HUDEP-2 (cell line): ENCODE measurements at regions not wholly inside any gene's neighbourhood (a gene's known extent, or its start where the extent isn't known, plus 50 kb on each side); places are given as distances from the start of the nearest gene placed in this dataset.
"Not testable (repeated sequence)": the region's sequence is repeated elsewhere in the genome, so short reads cannot be mapped to it uniquely, and the experiment has no call there.

Experiments used
- DNase-seq, 76 experiments: peaks; one replicate each; lab custom pipeline; 2025; ENCODE audit not compliant: unreplicated experiment in 76 of 76; lab: John Stamatoyannopoulos, UW

GRCh38 chr10:46095943-46096342 lies 49.9 kb upstream of the MSMB start:
- DNase-seq: not testable (repeated sequence)

GRCh38 chr10:46096446-46096845 lies 50.4 kb upstream of the MSMB start:
- DNase-seq: no peak

GRCh38 chr10:46096909-46097575 lies 51.0 kb upstream of the MSMB start:
- DNase-seq: no peak

DNA sequence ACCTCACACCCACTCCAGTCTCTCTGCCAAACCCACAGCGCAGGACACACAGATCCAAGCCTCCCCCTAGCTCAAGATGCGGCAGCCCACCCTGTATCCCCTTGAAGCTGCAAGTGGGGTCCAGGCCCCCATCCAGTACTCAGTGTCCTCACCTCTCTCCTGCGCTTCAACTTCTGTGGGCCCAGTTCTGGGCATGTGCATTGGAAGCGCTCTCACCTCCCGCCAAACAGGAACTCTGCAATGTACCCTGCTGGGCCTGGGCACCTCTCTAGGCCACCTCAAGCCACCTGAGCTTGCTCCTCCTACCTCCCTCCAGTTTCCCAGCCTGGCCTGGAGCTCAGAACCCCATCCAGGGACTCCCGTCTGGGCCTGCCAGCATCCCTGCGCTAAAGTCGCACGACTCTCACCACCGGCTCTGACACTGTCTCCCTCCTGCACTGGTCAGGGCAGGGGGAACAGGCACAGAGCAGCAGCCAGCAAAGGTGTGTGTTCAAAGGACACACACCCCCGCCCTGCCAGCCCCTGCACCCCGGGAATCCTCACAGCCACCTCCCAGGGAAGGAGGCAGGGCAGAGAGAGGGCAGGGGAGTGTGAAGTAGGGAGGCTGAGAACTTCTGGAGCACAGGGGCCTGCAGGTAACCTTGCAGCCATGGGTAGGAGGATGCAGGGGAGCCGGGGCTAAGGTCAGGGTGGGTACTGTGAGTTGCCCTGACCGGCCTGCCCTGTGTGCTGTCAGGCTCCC lies 51.7 kb upstream of the MSMB start:
- no peak for DNase-seq

GRCh38 chr10:46098386-46098785 lies 52.3 kb upstream of the MSMB start:
- no peak for DNase-seq

- not testable (repeated sequence) for DNase-seq
Measured at GRCh38 chr10:46098925-46099324, 52.9 kb upstream of the MSMB start.

DNA sequence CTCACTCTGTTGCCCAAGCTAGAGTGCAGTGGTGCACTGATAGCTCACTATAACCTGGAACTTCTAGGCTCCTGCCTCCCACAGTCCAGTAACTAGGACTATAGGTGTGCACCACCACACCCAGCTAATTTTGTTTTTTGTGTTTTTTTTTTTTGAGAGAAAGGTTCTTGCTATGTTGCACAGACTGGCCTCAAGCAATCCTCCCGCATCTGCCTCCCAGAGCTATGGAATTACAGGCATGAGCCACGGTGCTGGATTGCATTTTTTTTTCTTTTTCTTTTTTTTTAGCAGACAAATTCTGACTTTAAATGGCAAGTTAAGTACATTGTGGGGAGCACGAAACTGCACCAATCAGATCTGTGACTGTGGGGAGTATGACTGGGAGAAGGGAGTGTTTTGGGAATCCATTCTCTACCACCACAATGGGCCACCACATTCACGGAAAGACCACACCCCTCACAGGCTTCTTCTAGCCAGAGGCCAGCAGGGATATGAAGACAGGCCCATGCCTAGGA lies 58.1 kb upstream of the MSMB start:
- no peak for DNase-seq

DNA sequence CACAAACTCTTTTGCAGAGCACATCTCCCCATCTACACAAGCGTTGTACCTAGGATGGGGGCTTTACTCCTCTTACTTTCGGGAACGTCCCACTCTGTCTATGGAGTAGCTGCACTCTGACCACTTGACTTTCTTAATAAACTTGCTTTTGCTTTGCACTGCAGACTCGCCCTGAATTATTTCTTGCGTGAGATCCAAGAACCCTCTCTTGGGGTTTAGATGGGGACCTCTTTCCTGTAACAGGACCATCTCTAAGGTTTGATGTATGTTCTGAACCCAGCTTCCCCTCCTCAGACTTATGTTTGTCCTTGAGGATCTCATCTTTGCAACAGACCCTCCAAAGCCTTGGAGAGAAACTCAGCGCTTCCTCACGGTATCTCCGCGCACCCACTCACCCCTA lies 59.3 kb upstream of the MSMB start:
- not testable (repeated sequence) for DNase-seq

DNA sequence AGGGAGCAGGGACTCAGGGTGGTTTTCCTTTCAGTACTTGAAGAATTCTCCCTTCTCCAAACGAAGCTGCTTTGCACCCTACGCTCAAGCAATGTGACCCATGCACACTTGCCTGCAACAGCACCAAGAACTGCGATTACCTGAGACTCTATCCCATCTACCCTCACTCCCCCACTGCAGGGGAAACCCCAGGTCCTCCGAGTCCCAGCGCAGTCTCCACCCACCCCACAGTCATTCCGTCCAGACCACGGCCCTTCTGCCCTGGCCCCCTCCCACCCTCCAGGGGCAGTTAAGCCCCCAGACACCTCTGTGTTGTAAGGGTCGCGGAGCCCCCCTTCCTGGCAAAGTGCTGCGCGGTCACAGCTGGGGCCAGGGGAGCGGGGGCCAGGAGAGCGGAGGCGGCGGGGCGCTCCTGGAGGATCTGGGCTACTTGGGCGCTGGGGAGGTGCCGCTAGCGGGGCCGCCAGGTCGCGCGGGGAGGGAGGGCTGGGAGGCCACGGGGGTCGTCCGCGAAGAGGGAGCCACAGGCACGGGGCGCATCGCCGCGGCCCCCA lies 59.9 kb upstream of the MSMB start:
- DNase-seq: not testable (repeated sequence)

DNA sequence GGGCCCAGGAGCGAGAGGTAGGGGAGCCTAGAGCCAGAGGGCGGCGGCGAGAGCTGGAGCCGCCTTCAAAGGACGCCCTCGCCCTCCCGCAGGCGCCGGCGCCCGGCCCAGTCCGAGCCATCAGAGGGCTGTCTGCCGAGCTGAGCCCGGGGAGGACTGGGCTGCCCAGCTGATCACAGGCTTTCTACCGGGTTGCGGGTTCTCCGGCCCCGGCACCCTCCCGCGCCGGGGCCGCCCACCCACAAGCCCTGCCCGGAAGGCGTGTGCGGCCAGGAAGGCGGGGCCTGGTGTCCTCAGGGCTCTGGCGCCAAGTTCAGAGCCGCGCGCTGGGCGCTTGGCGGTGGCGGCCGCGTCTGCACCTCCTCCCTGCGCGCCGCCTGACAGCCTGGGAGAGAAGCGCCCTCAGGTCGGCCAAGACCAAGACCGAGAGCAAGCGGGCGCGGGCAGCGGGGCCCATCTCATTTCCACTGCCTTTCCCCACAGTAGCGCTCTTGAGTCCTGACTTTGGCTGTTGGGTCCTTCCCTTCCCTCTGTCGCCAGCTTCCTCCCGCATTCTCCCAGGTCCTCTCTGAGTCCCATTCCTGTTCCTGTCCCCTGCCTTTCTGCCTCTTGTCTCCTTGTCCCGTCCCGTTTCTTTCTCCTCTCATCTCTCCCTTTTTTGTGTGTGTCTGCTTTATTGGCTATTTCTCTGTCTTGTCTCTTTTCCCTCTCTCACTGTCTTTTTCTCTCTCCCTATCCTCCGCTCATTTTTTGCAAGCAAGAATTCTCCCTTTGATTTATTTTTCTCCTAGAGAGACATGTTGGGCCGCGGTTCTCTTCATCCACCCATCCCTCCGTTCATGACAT lies 60.6 kb upstream of the MSMB start:
- DNase-seq: peak in 64 of 76 experiments; percentile 7 to 64 (median 36)

- DNase-seq: not testable (repeated sequence)
Measured at GRCh38 chr10:46108158-46108499, 62.1 kb upstream of the MSMB start.

DNA sequence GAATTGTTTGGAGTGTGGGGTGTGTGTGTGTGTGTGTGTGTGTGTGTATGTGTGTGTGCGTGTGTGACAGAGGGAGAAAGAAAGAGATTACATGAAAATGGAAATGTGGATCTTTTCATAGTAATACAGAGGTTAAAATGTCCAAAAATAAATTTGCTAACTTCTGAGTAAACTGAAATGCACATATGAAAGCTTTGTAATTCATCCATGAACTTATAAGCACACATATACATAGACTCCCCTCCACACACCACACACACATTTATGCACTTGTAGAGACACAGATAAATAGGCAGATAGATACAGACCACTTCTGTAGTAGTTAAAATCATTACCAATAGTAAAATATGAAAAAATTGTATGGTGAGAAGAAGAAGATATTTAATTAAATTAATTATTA lies 108.2 kb upstream of the MSMB start:
- DNase-seq: not testable (repeated sequence)

GRCh38 chr10:46154683-46155082 lies 108.6 kb upstream of the MSMB start:
- DNase-seq: not testable (repeated sequence)

DNA sequence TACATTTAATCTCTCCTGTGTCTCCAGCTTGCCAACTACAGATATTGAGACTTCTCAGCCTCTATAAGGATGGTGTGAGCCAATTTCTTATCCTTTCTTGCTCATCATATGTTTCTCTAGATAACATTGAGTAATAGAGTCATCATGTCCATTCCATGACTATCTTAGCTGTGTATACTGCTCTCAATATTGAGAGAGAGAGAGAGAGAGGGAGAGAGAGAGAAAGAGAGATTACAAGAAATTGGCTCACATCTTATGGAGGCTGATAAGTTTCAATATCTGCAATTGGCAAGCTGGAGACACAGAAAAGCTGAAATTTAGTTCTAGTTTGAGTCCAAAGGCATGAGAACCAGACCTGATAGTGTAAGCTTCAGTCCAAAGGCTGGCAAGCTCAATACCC lies 110.8 kb upstream of the MSMB start:
- peak in 35 of 76 experiments; percentile 8 to 82 (median 41) for DNase-seq

DNA sequence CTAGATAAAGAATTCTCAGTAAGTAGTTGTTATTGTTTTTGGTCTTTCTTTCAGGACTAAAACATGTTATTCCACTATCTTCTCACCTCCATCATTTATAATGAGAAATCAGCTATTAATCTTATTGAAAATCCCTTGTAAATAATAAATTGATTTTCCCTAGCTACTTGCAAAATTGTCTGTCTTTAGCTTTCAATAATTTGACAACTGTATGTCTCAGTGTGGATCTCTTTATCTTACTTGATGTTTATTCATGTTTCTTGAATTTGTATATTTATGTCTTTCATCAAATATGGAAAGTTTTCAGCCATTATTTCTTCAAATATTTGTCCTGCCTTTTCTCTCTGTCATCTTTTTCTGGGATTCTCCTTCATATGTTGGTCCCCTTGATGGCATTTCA lies 117.1 kb upstream of the ANTXRL start:
- no peak for DNase-seq

GRCh38 chr10:46170789-46171188 lies 116.0 kb upstream of the ANTXRL start:
- DNase-seq: no peak

GRCh38 chr10:46171661-46172060 lies 115.1 kb upstream of the ANTXRL start:
- no peak for DNase-seq

DNA sequence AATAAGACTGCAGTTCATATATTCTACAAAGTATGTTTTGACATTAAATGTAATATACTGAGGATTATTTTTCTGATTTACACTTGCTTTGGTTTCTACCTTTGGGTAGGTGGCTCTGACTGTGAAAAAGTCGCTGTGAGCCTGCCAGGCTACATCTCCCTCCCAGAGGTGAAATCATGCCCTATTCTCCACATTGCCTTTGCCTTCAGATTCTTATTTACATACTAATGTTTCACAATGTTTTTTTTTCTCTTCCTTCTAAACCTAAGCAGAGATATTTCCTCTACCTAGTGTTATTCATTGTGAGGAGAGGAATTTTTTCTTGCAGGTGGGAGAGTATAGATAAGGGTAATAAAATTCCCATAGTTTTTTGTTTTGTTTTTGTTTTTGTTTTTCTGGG lies 111.5 kb upstream of the ANTXRL start:
- no peak for DNase-seq

GRCh38 chr10:46175831-46176230 lies 111.0 kb upstream of the ANTXRL start:
- DNase-seq: no peak

- not testable (repeated sequence) for DNase-seq
Measured at GRCh38 chr10:46187431-46187830, 99.4 kb upstream of the ANTXRL start.

DNA sequence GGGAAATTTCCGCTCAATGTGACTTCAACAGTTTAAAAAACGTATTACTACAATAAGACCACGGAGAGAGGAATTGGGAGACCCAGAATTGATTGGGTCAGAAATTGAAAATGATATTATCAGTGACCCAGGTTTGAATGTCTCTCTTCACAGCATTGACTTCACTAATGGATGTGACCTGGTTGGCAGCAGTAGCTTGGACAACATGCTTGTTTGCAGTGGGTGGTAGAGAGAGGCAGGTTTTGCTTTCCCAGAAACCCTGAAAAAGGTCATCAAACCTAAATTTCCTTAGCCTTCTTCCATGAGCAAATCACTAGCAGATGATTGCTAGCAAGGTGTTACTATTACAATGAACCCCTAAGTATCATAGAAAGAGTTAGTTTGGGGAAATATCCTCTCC lies 89.7 kb upstream of the ANTXRL start:
- no peak for DNase-seq
